ENCODE measurements at regions not wholly inside any gene's neighbourhood (a gene's known extent, or its start where the extent isn't known, plus 50 kb on each side); places are given as distances from the start of the nearest gene placed in this dataset.

- H3K9me3 ChIP-seq, result no peaks in the 10 kb centered on the region
- no peak overlapping the region for H3K4me3 ChIP-seq
- TF ChIP-seq POLR2A (IDR thresholded peaks at IDR 0.05) (no peak), CTCF (IDR thresholded peaks at IDR 0.05 in 4 of 5, conservative IDR thresholded peaks at IDR 0.05 in 1 of 5) (no peak)
- no peaks in the 10 kb centered on the region for H3K27me3 ChIP-seq
- H3K4me1 ChIP-seq, result peaks cover 0 to 5% of the 10 kb centered on the region in 2 donors
- no peak overlapping the region for H3K27ac ChIP-seq
- intact Hi-C loops (cut with DNase I; ENCODE audit: low total_unique reads) (no loop called here), in situ Hi-C loops (cut with MboI; ENCODE audit: low sequenced_read_pairs in 4 of 4) (no loop called here)
- ATAC-seq, result no peak
- no peak for DNase-seq
- H3K36me3 ChIP-seq, result no peaks in the 10 kb centered on the region
These were observed 202.1 kb upstream of the DPH6 start for GRCh38 chr15:35748105-35748504.

- intact Hi-C loops (cut with DNase I; ENCODE audit: low total_unique reads) (loop anchor here (5.0 kb wide), 1 partner anchor 233 kb away; no protein-coding TSS in a partner anchor), in situ Hi-C loops (cut with MboI; ENCODE audit: low sequenced_read_pairs in 4 of 4) (no loop called here)
- no peak for ATAC-seq
- Histone ChIP-seq H3K4me3 (no peak overlapping the region), H3K9me3 (no peaks in the 10 kb centered on the region), H3K36me3 (no peaks in the 10 kb centered on the region), H3K4me1 (peaks cover 0 to 5% of the 10 kb centered on the region in 2 donors), H3K27me3 (no peaks in the 10 kb centered on the region), H3K27ac (no peak overlapping the region)
- TF ChIP-seq POLR2A (IDR thresholded peaks at IDR 0.05) (no peak), CTCF (IDR thresholded peaks at IDR 0.05 in 4 of 5, conservative IDR thresholded peaks at IDR 0.05 in 1 of 5) (no peak)
- DNase-seq, result no peak
These were observed 204.1 kb upstream of the DPH6 start for GRCh38 chr15:35750051-35750450.

GRCh38 chr15:35751413-35752133 lies 205.6 kb upstream of the DPH6 start:
- DNase-seq, result peak; percentile 34 to 42
- peaks cover 0 to 5% of the 10 kb centered on the region in 2 donors for H3K4me1 ChIP-seq
- no peaks in the 10 kb centered on the region for H3K9me3 ChIP-seq
- no peak for TF ChIP-seq POLR2A (IDR thresholded peaks at IDR 0.05)
- TF ChIP-seq CTCF (IDR thresholded peaks at IDR 0.05 in 4 of 5, conservative IDR thresholded peaks at IDR 0.05 in 1 of 5), result peak; percentile 30 to 79 (median 62)
- in situ Hi-C loops (cut with MboI; ENCODE audit: low sequenced_read_pairs in 4 of 4) (no loop called here), intact Hi-C loops (cut with DNase I; ENCODE audit: low total_unique reads) (loop anchor here (5.0 kb wide), 1 partner anchor 234 kb away; no protein-coding TSS in a partner anchor)
- peak; percentile 77 to 82 for ATAC-seq
- H3K4me3 ChIP-seq, result peak overlapping the region in 2 of 4 donors; percentile 17 to 21
- H3K27me3 ChIP-seq, result no peaks in the 10 kb centered on the region
- no peaks in the 10 kb centered on the region for H3K36me3 ChIP-seq
- no peak overlapping the region for H3K27ac ChIP-seq

GRCh38 chr15:35752134-35752466 lies 206.1 kb upstream of the DPH6 start:
- Histone ChIP-seq H3K9me3 (no peaks in the 10 kb centered on the region), H3K4me3 (no peak overlapping the region), H3K4me1 (peaks cover 0 to 5% of the 10 kb centered on the region in 2 donors), H3K36me3 (no peaks in the 10 kb centered on the region), H3K27me3 (no peaks in the 10 kb centered on the region), H3K27ac (no peak overlapping the region)
- TF ChIP-seq CTCF (IDR thresholded peaks at IDR 0.05 in 4 of 5, conservative IDR thresholded peaks at IDR 0.05 in 1 of 5) (no peak), POLR2A (IDR thresholded peaks at IDR 0.05) (no peak)
- intact Hi-C loops (cut with DNase I; ENCODE audit: low total_unique reads), result loop anchor here (5.0 kb wide), 1 partner anchor 235 kb away; no protein-coding TSS in a partner anchor
- no peak for ATAC-seq
- no peak for DNase-seq
- in situ Hi-C loops (cut with MboI; ENCODE audit: low sequenced_read_pairs in 4 of 4), result no loop called here
